Prostate gland (tissue), 2 donors: ENCODE measurements at regions not wholly inside any gene's neighbourhood (a gene's known extent, or its start where the extent isn't known, plus 50 kb on each side); places are given as distances from the start of the nearest gene placed in this dataset.
A peak's percentile ranks its signal among the peaks of the same experiment; 100 is the strongest.

ENCODE experiments used
- DNase-seq: peaks from one replicate; pipeline ENCODE4 v3.0.0-alpha.2; 2019; ENCODE audit warnings: low spot score
- H3K27ac ChIP-seq, 2 donors: fragments of 200-600 bp; sonication (generic); 2 replicates each; pipeline ENCODE4 v1.5.1; 2017 to 2019
- H3K27me3 ChIP-seq: fragments of 200-600 bp; sonication (generic); replicated peaks from 2 replicates; pipeline ENCODE4 v1.5.1; 2019; ENCODE audit not compliant: insufficient read depth
- H3K36me3 ChIP-seq, 2 donors: fragments of 200-600 bp; sonication (generic); 1 replicate in 1 of 2; 2 replicates in 1 of 2; pipeline versions ENCODE4 v1.5.1 to v1.8.1; 2017 to 2019
- H3K4me1 ChIP-seq: fragments of 200-600 bp; sonication (generic); replicated peaks from 2 replicates; pipeline ENCODE4 v1.5.1; 2019
- H3K4me3 ChIP-seq, 2 donors: fragments of 200-600 bp; sonication (generic); 2 replicates each; pipeline ENCODE4 v1.5.1; 2017 to 2019
- H3K9me3 ChIP-seq: fragments of 200-600 bp; sonication (generic); 2 replicates; pipeline ENCODE4 v1.5.1; 2017
- POLR2A ChIP-seq: fragments of 450-650 bp; IDR thresholded peaks from one replicate; pipeline ENCODE4 v1.6.1; 2016; ENCODE audit warnings: antibody characterized with exemption, mild to moderate bottlenecking
- POLR2AphosphoS5 ChIP-seq: sonication (generic); formaldehyde crosslinking; IDR thresholded peaks from one replicate; pipeline ENCODE4 v1.6.1; 2017; ENCODE audit warnings: antibody characterized with exemption
- WGBS: methylation state at CpG from one replicate; pipeline ENCODE4 v1.1.5; 2018; 5-methylcytosine and 5-hydroxymethylcytosine counted together
- intact Hi-C: fragments of 100-400 bp; cut with DNase I; formaldehyde crosslinking; loops from one replicate; pipeline ENCODE4 v1.14.2; 2022
- TF ChIP-seq, protein P1 (sequence below), 4 experiments: fragments of 200-600 bp in 2 of 4; fragments of 450-650 bp in 2 of 4; sonication (generic) in 2 of 4; IDR thresholded peaks; 1 replicate in 3 of 4; 2 replicates in 1 of 4; pipeline ENCODE4 v1.5.1; 2016 to 2019; ENCODE audit warnings: antibody characterized with exemption in 4 of 4, mild to moderate bottlenecking in 2 of 4, moderate library complexity in 2 of 4

DNA sequence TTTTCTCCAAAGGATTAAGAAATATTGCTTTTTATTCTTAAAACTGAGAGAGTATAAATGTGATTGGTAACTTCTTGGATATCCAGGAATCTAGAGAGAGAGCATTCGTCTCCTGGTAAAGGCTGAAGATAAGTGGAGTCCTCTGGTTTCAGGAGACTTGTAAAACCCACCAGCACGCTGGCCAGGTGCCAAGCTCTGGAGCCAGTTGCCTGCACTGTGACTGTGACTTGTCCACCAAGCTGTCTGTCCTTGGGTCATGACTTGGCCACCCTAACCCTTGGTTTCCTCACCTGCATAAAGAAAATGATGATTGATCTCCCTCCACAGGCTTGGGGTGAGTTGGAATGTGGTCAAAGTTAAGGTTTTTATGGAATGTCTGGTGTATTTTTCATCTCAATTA lies 185.4 kb upstream of the NCKAP5 start:
- TF ChIP-seq POLR2AphosphoS5 (no peak), POLR2A (no peak)
- TF ChIP-seq, protein P1, sequence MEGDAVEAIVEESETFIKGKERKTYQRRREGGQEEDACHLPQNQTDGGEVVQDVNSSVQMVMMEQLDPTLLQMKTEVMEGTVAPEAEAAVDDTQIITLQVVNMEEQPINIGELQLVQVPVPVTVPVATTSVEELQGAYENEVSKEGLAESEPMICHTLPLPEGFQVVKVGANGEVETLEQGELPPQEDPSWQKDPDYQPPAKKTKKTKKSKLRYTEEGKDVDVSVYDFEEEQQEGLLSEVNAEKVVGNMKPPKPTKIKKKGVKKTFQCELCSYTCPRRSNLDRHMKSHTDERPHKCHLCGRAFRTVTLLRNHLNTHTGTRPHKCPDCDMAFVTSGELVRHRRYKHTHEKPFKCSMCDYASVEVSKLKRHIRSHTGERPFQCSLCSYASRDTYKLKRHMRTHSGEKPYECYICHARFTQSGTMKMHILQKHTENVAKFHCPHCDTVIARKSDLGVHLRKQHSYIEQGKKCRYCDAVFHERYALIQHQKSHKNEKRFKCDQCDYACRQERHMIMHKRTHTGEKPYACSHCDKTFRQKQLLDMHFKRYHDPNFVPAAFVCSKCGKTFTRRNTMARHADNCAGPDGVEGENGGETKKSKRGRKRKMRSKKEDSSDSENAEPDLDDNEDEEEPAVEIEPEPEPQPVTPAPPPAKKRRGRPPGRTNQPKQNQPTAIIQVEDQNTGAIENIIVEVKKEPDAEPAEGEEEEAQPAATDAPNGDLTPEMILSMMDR (IDR thresholded peaks at IDR 0.05) = no peak
- whole genome bisulfite sequencing = 53% methylated on average over 2 of the region's 2 CpGs
- Histone ChIP-seq H3K27ac (no peak overlapping the region), H3K27me3 (no peaks in the 10 kb centered on the region), H3K9me3 (no peaks in the 10 kb centered on the region), H3K4me1 (no peaks in the 10 kb centered on the region), H3K4me3 (no peak overlapping the region), H3K36me3 (no peaks in the 10 kb centered on the region)
- no peak for DNase-seq
- intact Hi-C loops = no loop called here

DNA sequence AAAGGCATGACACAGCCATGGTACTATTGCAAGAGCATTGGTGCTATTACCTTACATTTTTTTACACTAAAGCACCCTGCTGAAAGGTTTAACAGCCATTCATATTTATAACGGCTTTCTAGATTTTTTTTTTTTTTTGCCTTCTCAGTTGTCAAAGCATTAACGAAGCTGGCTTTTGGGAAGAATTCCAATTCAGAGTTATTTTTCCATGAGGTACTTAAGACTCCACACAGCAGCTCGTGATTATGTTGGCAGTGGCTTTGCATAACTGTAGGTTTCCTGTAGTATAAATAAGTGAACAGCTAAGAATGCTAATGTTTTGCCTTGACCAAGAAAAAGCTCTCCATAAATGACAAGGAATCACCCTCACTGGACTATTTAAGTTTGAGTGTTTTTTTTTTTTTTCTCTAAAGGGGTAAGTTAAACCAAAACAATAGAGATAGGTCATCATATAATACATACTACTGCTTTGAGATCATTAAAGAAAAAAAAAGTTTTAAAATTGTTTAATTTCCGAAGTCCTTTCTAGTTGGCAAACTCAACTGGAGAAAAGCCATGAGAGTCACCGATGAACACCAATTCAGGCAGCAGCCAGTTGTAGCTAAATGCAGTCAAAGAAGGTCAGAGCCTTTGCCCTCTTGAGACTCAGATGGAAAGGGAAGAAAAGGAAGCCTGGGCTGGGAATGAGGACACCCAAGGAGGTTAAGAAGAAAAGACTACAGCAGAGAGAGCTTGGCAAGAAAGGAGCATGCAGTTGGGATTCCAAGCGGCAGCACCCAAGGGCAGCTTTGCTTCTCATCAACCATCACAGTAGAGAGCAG lies 187.4 kb upstream of the NCKAP5 start:
- H3K27me3 ChIP-seq = no peaks in the 10 kb centered on the region
- no peak overlapping the region for H3K27ac ChIP-seq
- no peaks in the 10 kb centered on the region for H3K4me1 ChIP-seq
- intact Hi-C loops = no loop called here
- no peak for DNase-seq
- no peak overlapping the region for H3K4me3 ChIP-seq
- H3K9me3 ChIP-seq = no peaks in the 10 kb centered on the region
- H3K36me3 ChIP-seq = no peaks in the 10 kb centered on the region
- WGBS = 36% methylated on average over 6 of the region's 6 CpGs
- TF ChIP-seq, protein P1 (IDR thresholded peaks at IDR 0.05) = no peak
- no peak for TF ChIP-seq POLR2A
- TF ChIP-seq POLR2AphosphoS5 = no peak

DNA sequence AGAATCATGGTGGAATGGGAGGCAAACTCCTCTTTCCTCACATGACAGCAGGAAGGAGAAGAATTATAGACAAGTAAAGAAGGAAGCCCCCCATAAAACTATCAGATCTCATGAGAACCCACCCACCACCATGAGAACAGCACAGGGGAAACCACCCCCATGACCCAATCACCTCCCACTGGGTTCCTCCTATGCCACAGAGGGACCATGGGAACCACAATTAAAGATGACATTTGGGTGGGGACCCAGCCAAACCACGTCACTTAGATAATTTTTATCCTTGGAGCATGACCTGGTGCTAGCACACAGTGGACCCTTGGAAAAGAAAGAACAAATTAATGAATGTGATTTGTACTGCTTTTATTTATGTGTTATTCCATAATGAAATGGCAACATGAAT lies 188.6 kb upstream of the NCKAP5 start:
- TF ChIP-seq POLR2A = no peak
- no peak for TF ChIP-seq POLR2AphosphoS5
- TF ChIP-seq, protein P1 (IDR thresholded peaks at IDR 0.05) = no peak
- no peaks in the 10 kb centered on the region for H3K9me3 ChIP-seq
- no peak for DNase-seq
- intact Hi-C loops = no loop called here
- H3K4me1 ChIP-seq = no peaks in the 10 kb centered on the region
- no peaks in the 10 kb centered on the region for H3K27me3 ChIP-seq
- no peak overlapping the region for H3K27ac ChIP-seq
- H3K36me3 ChIP-seq = no peaks in the 10 kb centered on the region
- WGBS = 68% methylated on average over 1 of the region's 1 CpG
- no peak overlapping the region for H3K4me3 ChIP-seq

DNA sequence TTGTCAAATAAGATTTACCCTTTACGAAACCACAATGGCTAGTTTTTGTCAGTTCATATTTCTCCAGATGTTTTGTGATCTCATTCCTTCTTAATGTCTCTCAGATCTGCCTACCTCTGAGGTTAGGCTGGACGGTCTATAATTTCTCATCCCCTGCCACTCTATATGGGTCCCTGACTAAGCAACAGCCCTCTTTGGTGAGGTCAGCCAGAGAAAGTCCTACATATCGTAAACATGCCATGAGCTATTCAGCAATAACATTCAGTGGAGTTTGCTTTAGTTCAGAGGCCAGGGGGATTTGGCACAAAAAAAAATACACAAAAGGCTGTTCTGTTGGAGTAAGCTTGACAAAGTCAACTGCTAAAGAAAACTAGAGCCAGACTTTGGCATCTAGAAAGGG lies 192.1 kb upstream of the NCKAP5 start:
- DNase-seq = no peak
- Histone ChIP-seq H3K36me3 (no peaks in the 10 kb centered on the region), H3K27ac (no peak overlapping the region), H3K4me3 (no peak overlapping the region), H3K9me3 (no peaks in the 10 kb centered on the region), H3K27me3 (peaks cover 3% of the 10 kb centered on the region), H3K4me1 (no peaks in the 10 kb centered on the region)
- intact Hi-C loops = no loop called here
- 61% methylated on average over 3 of the region's 3 CpGs for whole genome bisulfite sequencing
- TF ChIP-seq, protein P1 (IDR thresholded peaks at IDR 0.05) = no peak
- TF ChIP-seq POLR2A = no peak
- TF ChIP-seq POLR2AphosphoS5 = no peak

DNA sequence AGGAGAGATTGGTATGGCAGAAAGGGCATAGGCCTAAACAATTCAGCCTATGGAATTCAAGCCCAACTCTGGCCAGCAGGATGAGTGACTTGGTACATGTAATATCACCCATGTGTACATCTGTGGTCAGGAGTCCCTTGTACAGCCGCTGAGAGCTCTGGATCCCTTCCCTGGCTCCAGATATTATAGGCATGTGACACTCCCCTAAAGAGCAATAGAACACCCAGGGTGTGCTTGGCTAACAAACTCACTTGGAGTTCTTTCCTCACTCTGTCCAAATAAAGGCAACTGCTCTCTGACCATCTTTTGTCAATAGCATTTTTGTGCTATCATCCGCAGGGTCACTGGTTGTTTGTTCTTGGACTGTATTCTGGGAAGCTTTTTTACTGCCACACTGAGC lies 197.4 kb upstream of the NCKAP5 start:
- Histone ChIP-seq H3K4me1 (no peaks in the 10 kb centered on the region), H3K36me3 (no peaks in the 10 kb centered on the region), H3K27me3 (peaks cover 3% of the 10 kb centered on the region), H3K9me3 (no peaks in the 10 kb centered on the region), H3K27ac (no peak overlapping the region), H3K4me3 (no peak overlapping the region)
- intact Hi-C loops = no loop called here
- DNase-seq = peak; percentile 30
- TF ChIP-seq POLR2A = no peak
- TF ChIP-seq POLR2AphosphoS5 = peak; percentile 68
- WGBS = 32% methylated on average over 2 of the region's 2 CpGs
